ENCODE measurements at regions not wholly inside any gene's neighbourhood (a gene's known extent, or its start where the extent isn't known, plus 50 kb on each side); places are given as distances from the start of the nearest gene placed in this dataset.

DNA sequence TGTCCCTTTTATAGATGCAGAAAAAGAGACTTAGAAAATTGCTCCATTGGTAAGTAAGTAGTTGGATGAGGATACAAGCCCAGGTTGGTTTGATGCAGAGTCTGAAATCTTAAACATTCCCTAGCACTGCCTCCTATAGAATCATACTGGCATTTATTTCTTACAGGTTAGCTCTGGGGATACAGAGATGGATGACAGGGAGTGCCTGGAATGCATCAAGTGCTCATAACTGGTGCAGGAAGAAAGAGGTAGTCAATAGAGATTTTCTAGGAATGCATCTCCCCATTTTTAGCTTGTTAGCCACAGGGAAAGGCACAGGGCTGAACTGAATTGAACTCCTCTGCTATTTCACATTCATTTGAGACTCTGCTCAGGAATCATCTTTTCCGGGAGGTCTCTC, 269.0 kb upstream of the USP24 start:
- TF ChIP-seq POLR2A (IDR thresholded peaks at IDR 0.05), result no peak
- TF ChIP-seq, protein P1, sequence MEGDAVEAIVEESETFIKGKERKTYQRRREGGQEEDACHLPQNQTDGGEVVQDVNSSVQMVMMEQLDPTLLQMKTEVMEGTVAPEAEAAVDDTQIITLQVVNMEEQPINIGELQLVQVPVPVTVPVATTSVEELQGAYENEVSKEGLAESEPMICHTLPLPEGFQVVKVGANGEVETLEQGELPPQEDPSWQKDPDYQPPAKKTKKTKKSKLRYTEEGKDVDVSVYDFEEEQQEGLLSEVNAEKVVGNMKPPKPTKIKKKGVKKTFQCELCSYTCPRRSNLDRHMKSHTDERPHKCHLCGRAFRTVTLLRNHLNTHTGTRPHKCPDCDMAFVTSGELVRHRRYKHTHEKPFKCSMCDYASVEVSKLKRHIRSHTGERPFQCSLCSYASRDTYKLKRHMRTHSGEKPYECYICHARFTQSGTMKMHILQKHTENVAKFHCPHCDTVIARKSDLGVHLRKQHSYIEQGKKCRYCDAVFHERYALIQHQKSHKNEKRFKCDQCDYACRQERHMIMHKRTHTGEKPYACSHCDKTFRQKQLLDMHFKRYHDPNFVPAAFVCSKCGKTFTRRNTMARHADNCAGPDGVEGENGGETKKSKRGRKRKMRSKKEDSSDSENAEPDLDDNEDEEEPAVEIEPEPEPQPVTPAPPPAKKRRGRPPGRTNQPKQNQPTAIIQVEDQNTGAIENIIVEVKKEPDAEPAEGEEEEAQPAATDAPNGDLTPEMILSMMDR (IDR thresholded peaks at IDR 0.05), result no peak
- no peak for TF ChIP-seq EP300 (IDR thresholded peaks at IDR 0.05)

Data from tibial nerve (tissue), 4 donors.